Tibial nerve (tissue), 4 donors: ENCODE measurements at regions not wholly inside any gene's neighbourhood (a gene's known extent, or its start where the extent isn't known, plus 50 kb on each side); places are given as distances from the start of the nearest gene placed in this dataset.

Source experiments
- DNase-seq, 2 donors: peaks; one replicate each; pipeline ENCODE4 v3.0.0-alpha.2; 2019; ENCODE audit warnings: low spot score in 2 of 2
- H3K27ac ChIP-seq, 4 donors: fragments of 200-600 bp; sonication (generic) in 3 of 4; one replicate each; pipeline ENCODE4 v1.5.1; 2017 to 2019; ENCODE audit warnings: mild to moderate bottlenecking in 1 of 4
- H3K27me3 ChIP-seq, 2 donors: fragments of 200-600 bp; sonication (generic) in 1 of 2; one replicate each; pipeline versions ENCODE4 v1.5.1 to v1.6.0; 2017 to 2019
- H3K36me3 ChIP-seq, 3 donors: fragments of 200-600 bp; sonication (generic); one replicate each; pipeline ENCODE4 v1.5.1; 2018 to 2019
- H3K4me1 ChIP-seq, 4 donors: fragments of 200-600 bp; sonication (generic) in 3 of 4; one replicate each; pipeline ENCODE4 v1.5.1; 2017 to 2019
- H3K4me3 ChIP-seq, 4 donors: fragments of 200-600 bp; sonication (generic) in 3 of 4; one replicate each; pipeline ENCODE4 v1.5.1; 2017 to 2019; ENCODE audit warnings: mild to moderate bottlenecking in 1 of 4, moderate library complexity in 1 of 4
- H3K9me3 ChIP-seq, 4 donors: fragments of 200-600 bp; sonication (generic) in 3 of 4; one replicate each; pipeline ENCODE4 v1.5.1; 2017 to 2019
- CTCF ChIP-seq, 5 experiments: fragments of 200-600 bp in 3 of 5; fragments of 450-650 bp in 2 of 5; sonication (generic) in 3 of 5; IDR thresholded peaks; one replicate each; pipeline ENCODE4 v1.5.1; 2016 to 2019; ENCODE audit warnings: antibody characterized with exemption in 5 of 5, mild to moderate bottlenecking in 3 of 5, moderate library complexity in 2 of 5
- EP300 ChIP-seq, 2 donors: sonication (generic); formaldehyde crosslinking; IDR thresholded peaks; one replicate each; pipeline ENCODE4 v1.6.1; 2017; ENCODE audit warnings: antibody characterized with exemption in 2 of 2, mild to moderate bottlenecking in 1 of 2
- POLR2A ChIP-seq, 2 donors: fragments of 450-650 bp; IDR thresholded peaks; one replicate each; pipeline ENCODE4 v1.6.1; 2017; ENCODE audit warnings: antibody characterized with exemption in 2 of 2, mild to moderate bottlenecking in 2 of 2, moderate library complexity in 2 of 2
- WGBS, 2 donors: methylation state at CpG; one replicate each; pipeline ENCODE4 v1.1.5; 2018; 5-methylcytosine and 5-hydroxymethylcytosine counted together

- no peak for TF ChIP-seq EP300 (IDR thresholded peaks at IDR 0.05)
- no peak for TF ChIP-seq CTCF (IDR thresholded peaks at IDR 0.05)
- no peak for TF ChIP-seq POLR2A (IDR thresholded peaks at IDR 0.05)
- Histone ChIP-seq H3K27ac (no peak overlapping the region), H3K36me3 (no peaks in the 10 kb centered on the region), H3K4me1 (no peaks in the 10 kb centered on the region), H3K9me3 (peaks cover 0 to 13% (median 0%) of the 10 kb centered on the region in 4 donors), H3K27me3 (no peaks in the 10 kb centered on the region), H3K4me3 (no peak overlapping the region)
- DNase-seq: no peak
- WGBS, 2 donors: 97 to 100% methylated on average over 3 of the region's 3 CpGs
These were observed 162.4 kb upstream of the FSCB start for GRCh38 chr14:44669496-44669895.

GRCh38 chr14:44663136-44663535 lies 156.1 kb upstream of the FSCB start:
- H3K4me3 ChIP-seq: no peak overlapping the region
- no peak for DNase-seq
- TF ChIP-seq CTCF (IDR thresholded peaks at IDR 0.05) (no peak), POLR2A (IDR thresholded peaks at IDR 0.05) (no peak), EP300 (IDR thresholded peaks at IDR 0.05) (no peak)
- 58 to 76% methylated on average over 1 of the region's 1 CpG for WGBS, 2 donors
- no peaks in the 10 kb centered on the region for H3K9me3 ChIP-seq
- H3K27me3 ChIP-seq: no peaks in the 10 kb centered on the region
- no peak overlapping the region for H3K27ac ChIP-seq
- peaks cover 0 to 5% (median 0%) of the 10 kb centered on the region in 4 donors for H3K4me1 ChIP-seq
- no peaks in the 10 kb centered on the region for H3K36me3 ChIP-seq

GRCh38 chr14:44662250-44662891 lies 155.3 kb upstream of the FSCB start:
- H3K36me3 ChIP-seq: no peaks in the 10 kb centered on the region
- no peaks in the 10 kb centered on the region for H3K9me3 ChIP-seq
- no peaks in the 10 kb centered on the region for H3K27me3 ChIP-seq
- TF ChIP-seq CTCF (IDR thresholded peaks at IDR 0.05) (no peak), POLR2A (IDR thresholded peaks at IDR 0.05) (no peak), EP300 (IDR thresholded peaks at IDR 0.05) (no peak)
- H3K4me1 ChIP-seq: peaks cover 0 to 12% (median 0%) of the 10 kb centered on the region in 4 donors
- no peak overlapping the region for H3K27ac ChIP-seq
- H3K4me3 ChIP-seq: no peak overlapping the region
- no peak for DNase-seq

GRCh38 chr14:44658389-44658696 lies 151.3 kb upstream of the FSCB start:
- no peak for DNase-seq
- TF ChIP-seq CTCF (IDR thresholded peaks at IDR 0.05) (no peak), POLR2A (IDR thresholded peaks at IDR 0.05) (no peak), EP300 (IDR thresholded peaks at IDR 0.05) (no peak)
- Histone ChIP-seq H3K27ac (no peak overlapping the region), H3K4me3 (no peak overlapping the region), H3K36me3 (no peaks in the 10 kb centered on the region), H3K27me3 (no peaks in the 10 kb centered on the region), H3K4me1 (peaks cover 0 to 14% (median 0%) of the 10 kb centered on the region in 4 donors), H3K9me3 (no peaks in the 10 kb centered on the region)
- 53 to 60% methylated on average over 1 of the region's 1 CpG for WGBS, 2 donors

- Histone ChIP-seq H3K9me3 (no peaks in the 10 kb centered on the region), H3K4me1 (peaks cover 0 to 14% (median 0%) of the 10 kb centered on the region in 4 donors), H3K27ac (peak overlapping the region in 1 of 4 donors; percentile 4), H3K27me3 (no peaks in the 10 kb centered on the region), H3K36me3 (no peaks in the 10 kb centered on the region), H3K4me3 (no peak overlapping the region)
- no peak for DNase-seq
- TF ChIP-seq CTCF (IDR thresholded peaks at IDR 0.05) (peak; percentile 30 to 59 (median 43)), POLR2A (IDR thresholded peaks at IDR 0.05) (no peak), EP300 (IDR thresholded peaks at IDR 0.05) (no peak)
- 25 to 35% methylated on average over 3 of the region's 3 CpGs for WGBS, 2 donors
These were observed 150.8 kb upstream of the FSCB start for GRCh38 chr14:44657696-44658388.
